GM12891 (cell line): ENCODE measurements at regions not wholly inside any gene's neighbourhood (a gene's known extent, or its start where the extent isn't known, plus 50 kb on each side); places are given as distances from the start of the nearest gene placed in this dataset.
A peak's percentile ranks its signal among the peaks of the same experiment; 100 is the strongest.

Source experiments
- DNase-seq: peaks from one replicate; pipeline ENCODE4 v3.0.0; 2011; ENCODE audit warnings: low spot score; ENCODE audit not compliant: insufficient read length
- FAIRE-seq: peaks from 2 replicates; lab custom pipeline; 2011; peaks lifted over from hg19 to GRCh38; lab: Jason Lieb, UNC
- PAX5 ChIP-seq: IDR thresholded peaks from 2 replicates; pipeline ENCODE4 v1.6.1; 2011; ENCODE audit warnings: low read length, moderate library complexity, mild to moderate bottlenecking; ENCODE audit not compliant: insufficient read depth, severe bottlenecking
- POLR2A ChIP-seq: IDR thresholded peaks from 2 replicates; pipeline ENCODE4 v1.6.1; 2011; ENCODE audit warnings: low read depth, low read length, control low read depth
- POLR2AphosphoS5 ChIP-seq: IDR thresholded peaks from 2 replicates; pipeline ENCODE4 v1.6.1; 2011; ENCODE audit warnings: low read depth, low read length, control low read depth
- POU2F2 ChIP-seq: IDR thresholded peaks from 2 replicates; pipeline ENCODE4 v1.6.1; 2011; ENCODE audit warnings: low read depth, mild to moderate bottlenecking, control low read depth, low read length, moderate library complexity
- SPI1 ChIP-seq: IDR thresholded peaks from 2 replicates; pipeline ENCODE4 v1.6.1; 2011; ENCODE audit warnings: low read depth, low read length, control low read depth
- TAF1 ChIP-seq: IDR thresholded peaks from 2 replicates; pipeline ENCODE4 v1.6.1; 2011; ENCODE audit warnings: low read depth, low read length, control low read depth

GRCh38 chr3:67821135-67821534, 166.7 kb upstream of the SUCLG2 start:
- FAIRE-seq (no peak), DNase-seq (no peak)
- TF ChIP-seq SPI1 (no peak), POLR2A (no peak), TAF1 (no peak), PAX5 (no peak), POLR2AphosphoS5 (no peak)

- no peak for DNase-seq
- FAIRE-seq, result no peak
- no peak for TF ChIP-seq PAX5
- TF ChIP-seq POU2F2, result no peak
- no peak for TF ChIP-seq SPI1
- no peak for TF ChIP-seq POLR2AphosphoS5
- no peak for TF ChIP-seq POLR2A
- TF ChIP-seq TAF1, result no peak
Observed at GRCh38 chr3:67819447-67819846, 165.0 kb upstream of the SUCLG2 start.

GRCh38 chr3:67809370-67809935, 155.0 kb upstream of the SUCLG2 start:
- TF ChIP-seq POLR2AphosphoS5, result no peak
- TF ChIP-seq TAF1, result no peak
- no peak for TF ChIP-seq SPI1
- TF ChIP-seq POLR2A, result no peak
- no peak for TF ChIP-seq PAX5
- no peak for TF ChIP-seq POU2F2
- FAIRE-seq (no peak), DNase-seq (no peak)

- no peak for FAIRE-seq
- TF ChIP-seq SPI1 (no peak), PAX5 (no peak), POU2F2 (no peak), TAF1 (no peak), POLR2AphosphoS5 (no peak), POLR2A (no peak)
Observed at GRCh38 chr3:67808906-67809305, 154.5 kb upstream of the SUCLG2 start.

GRCh38 chr3:67804578-67804977, 150.2 kb upstream of the SUCLG2 start:
- DNase-seq (no peak), FAIRE-seq (no peak)
- TF ChIP-seq POU2F2 (no peak), SPI1 (no peak), POLR2A (no peak), PAX5 (no peak), TAF1 (no peak), POLR2AphosphoS5 (no peak)

More at GRCh38 chr3:67808906-67809305, 154.5 kb upstream of the SUCLG2 start:
- DNase-seq, result no peak

GRCh38 chr3:67804089-67804488, 149.7 kb upstream of the SUCLG2 start:
- no peak for TF ChIP-seq PAX5
- no peak for TF ChIP-seq POU2F2
- no peak for TF ChIP-seq POLR2A
- FAIRE-seq, result no peak
- no peak for DNase-seq

- FAIRE-seq (no peak), DNase-seq (no peak)
- TF ChIP-seq TAF1, result no peak
- TF ChIP-seq SPI1, result no peak
- no peak for TF ChIP-seq PAX5
- TF ChIP-seq POLR2A, result no peak
- TF ChIP-seq POLR2AphosphoS5, result no peak
- no peak for TF ChIP-seq POU2F2
Observed at GRCh38 chr3:67798412-67798811, 144.0 kb upstream of the SUCLG2 start.

GRCh38 chr3:67791620-67792019, 137.2 kb upstream of the SUCLG2 start:
- FAIRE-seq, result no peak
- no peak for TF ChIP-seq POLR2A
- TF ChIP-seq PAX5, result no peak
- no peak for TF ChIP-seq TAF1
- DNase-seq, result no peak

GRCh38 chr3:67790043-67790442, 135.6 kb upstream of the SUCLG2 start:
- FAIRE-seq, result peak; percentile 78
- TF ChIP-seq TAF1 (no peak), PAX5 (no peak), POU2F2 (no peak), SPI1 (no peak), POLR2AphosphoS5 (no peak), POLR2A (no peak)
- DNase-seq, result peak; percentile 10

GRCh38 chr3:67788396-67788795, 134.0 kb upstream of the SUCLG2 start:
- FAIRE-seq (no peak), DNase-seq (no peak)
- TF ChIP-seq POLR2AphosphoS5 (no peak), POU2F2 (no peak), TAF1 (no peak), PAX5 (no peak), SPI1 (no peak), POLR2A (no peak)
